Uterus (tissue), 2 donors: ENCODE measurements at regions not wholly inside any gene's neighbourhood (a gene's known extent, or its start where the extent isn't known, plus 50 kb on each side); places are given as distances from the start of the nearest gene placed in this dataset.

Source experiments
- CTCF ChIP-seq, 4 experiments: fragments of 200-600 bp in 2 of 4; fragments of 450-650 bp in 2 of 4; sonication (generic) in 2 of 4; IDR thresholded peaks; one replicate each; pipeline ENCODE4 v1.5.1; 2016 to 2019; ENCODE audit warnings: antibody characterized with exemption in 4 of 4, mild to moderate bottlenecking in 2 of 4, moderate library complexity in 1 of 4
- POLR2A ChIP-seq, 2 donors: fragments of 450-650 bp; IDR thresholded peaks; one replicate each; pipeline ENCODE4 v1.6.1; 2016; ENCODE audit warnings: antibody characterized with exemption in 2 of 2, mild to moderate bottlenecking in 1 of 2, moderate library complexity in 1 of 2

- TF ChIP-seq CTCF (IDR thresholded peaks at IDR 0.05) (no peak), POLR2A (IDR thresholded peaks at IDR 0.05) (no peak)
Observed at GRCh38 chr22:26903030-26903856, 245.9 kb downstream of the MIAT start.
